Brain microvascular endothelial cell (primary cell): ENCODE measurements at regions not wholly inside any gene's neighbourhood (a gene's known extent, or its start where the extent isn't known, plus 50 kb on each side); places are given as distances from the start of the nearest gene placed in this dataset.
"Not testable (repeated sequence)": the region's sequence is repeated elsewhere in the genome, so short reads cannot be mapped to it uniquely, and the experiment has no call there.

Experiments used
- DNase-seq: peaks from one replicate; pipeline ENCODE4 v3.0.0-alpha.2; 2020
- H3K27ac ChIP-seq: fragments of 250-450 bp; sonication (Bioruptor Pico); 2 replicates; pipeline ENCODE4 v1.5.1; 2020; ENCODE audit warnings: mild to moderate bottlenecking, moderate library complexity
- H3K27me3 ChIP-seq: fragments of 250-450 bp; sonication (Bioruptor Pico); replicated peaks from 2 replicates; pipeline ENCODE4 v1.5.1; 2020; ENCODE audit warnings: mild to moderate bottlenecking
- H3K36me3 ChIP-seq: fragments of 250-450 bp; sonication (Bioruptor Pico); replicated peaks from 2 replicates; pipeline ENCODE4 v1.5.1; 2020; ENCODE audit warnings: mild to moderate bottlenecking
- H3K4me3 ChIP-seq: 2 replicates; pipeline ENCODE4 v1.5.1; 2011; ENCODE audit warnings: low read depth, mild to moderate bottlenecking, control low read depth, low read length, moderate library complexity
- in situ Hi-C: cut with HindIII; loops from 2 replicates; pipeline ENCODE4 v1.10.0; 2017; ENCODE audit warnings: low sequenced_read_pairs, low pct_ligation_motif_present
- TF ChIP-seq, protein P1 (sequence below): IDR thresholded peaks from 2 replicates; pipeline ENCODE4 v1.5.1; 2011; ENCODE audit warnings: low read depth, mild to moderate bottlenecking, moderate library complexity, low read length, control low read depth, inconsistent platforms; ENCODE audit errors: missing control alignments

GRCh38 chr9:28518439-28518838 lies 945.2 kb upstream of the C9orf72 start:
- no peaks in the 10 kb centered on the region for H3K36me3 ChIP-seq
- TF ChIP-seq, protein P1, sequence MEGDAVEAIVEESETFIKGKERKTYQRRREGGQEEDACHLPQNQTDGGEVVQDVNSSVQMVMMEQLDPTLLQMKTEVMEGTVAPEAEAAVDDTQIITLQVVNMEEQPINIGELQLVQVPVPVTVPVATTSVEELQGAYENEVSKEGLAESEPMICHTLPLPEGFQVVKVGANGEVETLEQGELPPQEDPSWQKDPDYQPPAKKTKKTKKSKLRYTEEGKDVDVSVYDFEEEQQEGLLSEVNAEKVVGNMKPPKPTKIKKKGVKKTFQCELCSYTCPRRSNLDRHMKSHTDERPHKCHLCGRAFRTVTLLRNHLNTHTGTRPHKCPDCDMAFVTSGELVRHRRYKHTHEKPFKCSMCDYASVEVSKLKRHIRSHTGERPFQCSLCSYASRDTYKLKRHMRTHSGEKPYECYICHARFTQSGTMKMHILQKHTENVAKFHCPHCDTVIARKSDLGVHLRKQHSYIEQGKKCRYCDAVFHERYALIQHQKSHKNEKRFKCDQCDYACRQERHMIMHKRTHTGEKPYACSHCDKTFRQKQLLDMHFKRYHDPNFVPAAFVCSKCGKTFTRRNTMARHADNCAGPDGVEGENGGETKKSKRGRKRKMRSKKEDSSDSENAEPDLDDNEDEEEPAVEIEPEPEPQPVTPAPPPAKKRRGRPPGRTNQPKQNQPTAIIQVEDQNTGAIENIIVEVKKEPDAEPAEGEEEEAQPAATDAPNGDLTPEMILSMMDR = no peak
- DNase-seq = no peak
- no peaks in the 10 kb centered on the region for H3K27me3 ChIP-seq
- no peak overlapping the region for H3K4me3 ChIP-seq
- no peak overlapping the region for H3K27ac ChIP-seq
- in situ Hi-C loops = no loop called here

- H3K27ac ChIP-seq, DNase-seq, in situ Hi-C loops, H3K27me3 ChIP-seq, H3K36me3 ChIP-seq, H3K4me3 ChIP-seq: not testable (repeated sequence)
Observed at GRCh38 chr9:28524309-28524708, 951.0 kb upstream of the C9orf72 start.

- TF ChIP-seq, protein P1 = no peak
- in situ Hi-C loops = no loop called here
- no peak for DNase-seq
- no peaks in the 10 kb centered on the region for H3K36me3 ChIP-seq
- no peak overlapping the region for H3K27ac ChIP-seq
- no peak overlapping the region for H3K4me3 ChIP-seq
- no peaks in the 10 kb centered on the region for H3K27me3 ChIP-seq
Observed at GRCh38 chr9:28528049-28528448, 954.8 kb upstream of the C9orf72 start.

DNA sequence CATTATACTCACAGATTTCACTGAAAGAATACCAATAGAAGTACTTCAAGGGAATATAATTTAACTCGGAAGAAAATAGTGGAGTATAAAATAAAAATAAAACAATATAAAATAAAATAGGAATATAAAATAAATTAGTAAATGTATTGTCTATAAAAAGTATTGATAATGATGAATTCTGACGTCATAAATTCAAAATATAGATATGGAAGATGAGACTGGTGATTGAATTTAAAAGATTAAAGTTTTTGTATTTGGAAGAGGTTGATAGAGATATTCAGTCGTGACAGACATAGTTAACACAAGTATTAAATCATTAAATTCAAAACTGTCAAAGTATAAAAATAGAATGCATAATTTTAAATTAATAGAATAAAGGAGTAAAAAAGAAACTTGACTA lies 964.9 kb upstream of the C9orf72 start:
- no peaks in the 10 kb centered on the region for H3K36me3 ChIP-seq
- no peaks in the 10 kb centered on the region for H3K27me3 ChIP-seq
- no peak for DNase-seq
- H3K4me3 ChIP-seq = no peak overlapping the region
- in situ Hi-C loops = no loop called here
- H3K27ac ChIP-seq = no peak overlapping the region
- TF ChIP-seq, protein P1 = no peak

DNA sequence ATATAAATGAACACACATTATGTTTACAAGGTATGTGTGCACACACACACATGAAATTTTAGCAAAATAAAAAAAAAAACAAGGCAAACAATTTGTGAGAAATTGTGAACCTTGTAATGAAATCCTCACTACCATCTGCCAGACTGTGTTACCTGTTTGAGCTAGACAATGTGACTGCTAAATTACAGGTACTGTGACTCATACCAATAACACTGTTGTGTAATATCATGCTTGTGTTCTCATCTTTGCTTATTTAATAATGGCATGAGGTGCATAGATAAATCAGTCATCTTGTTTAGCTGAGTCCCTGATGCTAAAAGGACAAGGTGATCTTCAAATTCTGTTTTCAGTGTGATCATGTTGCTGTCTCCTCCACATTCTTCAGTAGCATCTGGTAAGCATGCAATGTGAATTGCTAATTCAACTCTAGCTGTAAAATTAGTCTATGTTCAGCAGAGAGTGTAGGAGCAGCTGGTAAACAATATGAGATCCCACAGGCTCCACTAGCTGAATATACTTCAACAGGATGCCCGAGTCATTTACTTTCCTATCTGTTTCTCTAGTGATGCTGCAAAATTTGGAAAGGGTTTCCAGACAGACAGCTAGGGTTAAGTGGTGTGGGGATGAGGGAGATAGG lies 966.3 kb upstream of the C9orf72 start:
- in situ Hi-C loops = no loop called here
- H3K27ac ChIP-seq = no peak overlapping the region
- H3K4me3 ChIP-seq = no peak overlapping the region
- no peaks in the 10 kb centered on the region for H3K27me3 ChIP-seq
- no peaks in the 10 kb centered on the region for H3K36me3 ChIP-seq
- no peak for DNase-seq
- TF ChIP-seq, protein P1 = no peak

DNA sequence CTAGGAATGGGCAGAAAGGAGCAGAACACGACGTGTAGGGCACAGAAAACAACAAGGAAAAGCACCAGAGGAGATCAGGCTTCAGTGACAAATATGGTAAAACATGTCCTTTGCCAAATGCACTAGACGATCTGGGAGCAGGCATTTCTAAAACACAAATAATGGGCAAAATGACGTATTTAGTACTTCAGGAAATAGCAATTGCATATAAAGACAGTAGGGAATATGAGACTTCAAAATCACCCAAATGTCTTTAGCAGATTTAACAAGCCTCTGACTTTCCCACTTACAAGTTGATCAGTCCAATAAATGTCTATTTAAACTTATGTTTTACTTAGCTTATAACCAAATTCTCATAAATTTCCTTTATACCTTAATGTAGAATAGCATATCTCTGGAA lies 969.6 kb upstream of the C9orf72 start:
- Histone ChIP-seq H3K27me3 (no peaks in the 10 kb centered on the region), H3K36me3 (no peaks in the 10 kb centered on the region), H3K27ac (no peak overlapping the region), H3K4me3 (no peak overlapping the region)
- in situ Hi-C loops = no loop called here
- DNase-seq = no peak
- TF ChIP-seq, protein P1 = no peak
